Body of pancreas (tissue), 4 donors: ENCODE measurements at regions not wholly inside any gene's neighbourhood (a gene's known extent, or its start where the extent isn't known, plus 50 kb on each side); places are given as distances from the start of the nearest gene placed in this dataset.
"Not testable (repeated sequence)": the region's sequence is repeated elsewhere in the genome, so short reads cannot be mapped to it uniquely, and the experiment has no call there.

Experiments used
- ATAC-seq: fragments of 150-250 bp; one replicate; pipeline ENCODE4 v1.9.1; 2016
- DNase-seq, 4 donors: peaks; one replicate each; pipeline ENCODE4 v3.0.0-alpha.2; 2019
- H3K27ac ChIP-seq, 4 donors: fragments of 200-600 bp; sonication (generic); 1 replicate in 3 of 4; 2 replicates in 1 of 4; pipeline versions ENCODE4 v1.5.1 to v1.6.1; 2016 to 2019; ENCODE audit warnings: mild to moderate bottlenecking in 1 of 4, mixed read lengths in 1 of 4, moderate library complexity in 1 of 4
- H3K27me3 ChIP-seq, 2 donors: fragments of 200-600 bp; sonication (generic); one replicate each; pipeline ENCODE4 v1.6.0; 2016; ENCODE audit warnings: mild to moderate bottlenecking in 1 of 2
- H3K36me3 ChIP-seq, 2 donors: fragments of 200-600 bp; sonication (generic); replicated peaks in 1 of 2; 2 replicates each; pipeline ENCODE4 v1.5.1; 2016; ENCODE audit warnings: low read depth in 2 of 2; ENCODE audit not compliant: insufficient read depth in 1 of 2
- H3K4me1 ChIP-seq: fragments of 200-600 bp; sonication (generic); one replicate; pipeline ENCODE4 v1.6.0; 2016
- H3K4me3 ChIP-seq, 2 donors: fragments of 200-600 bp; sonication (generic); 1 replicate in 1 of 2; 2 replicates in 1 of 2; pipeline ENCODE4 v1.5.1; 2016 to 2019
- H3K9me3 ChIP-seq, 3 donors: fragments of 200-600 bp; sonication (generic); 1 replicate in 2 of 3; 2 replicates in 1 of 3; pipeline ENCODE4 v1.5.1; 2016
- CTCF ChIP-seq, 7 experiments: fragments of 450-650 bp in 4 of 7; fragments of 200-600 bp in 3 of 7; sonication (generic) in 3 of 7; IDR thresholded peaks; one replicate each; pipeline ENCODE4 v1.5.1; 2016 to 2019; ENCODE audit warnings: antibody characterized with exemption in 7 of 7
- POLR2A ChIP-seq, 3 donors: fragments of 450-650 bp; IDR thresholded peaks; one replicate each; pipeline ENCODE4 v1.6.1; 2016; ENCODE audit warnings: antibody characterized with exemption in 3 of 3, mild to moderate bottlenecking in 2 of 3
- WGBS, 2 donors: methylation state at CpG; one replicate each; pipeline ENCODE4 v1.1.5; 2017; 5-methylcytosine and 5-hydroxymethylcytosine counted together
- intact Hi-C: fragments of 100-400 bp; cut with DNase I; formaldehyde crosslinking; loops from one replicate; pipeline ENCODE4 v1.15.1; 2023

GRCh38 chr6:137638926-137639706 is 144.9 kb upstream of the OLIG3 start:
- no peak overlapping the region for H3K4me3 ChIP-seq
- no peaks in the 10 kb centered on the region for H3K36me3 ChIP-seq
- WGBS, 2 donors, result 43 to 55% methylated on average over 3 of the region's 3 CpGs
- H3K27me3 ChIP-seq, result no peaks in the 10 kb centered on the region
- H3K9me3 ChIP-seq, result no peaks in the 10 kb centered on the region
- peaks cover 4% of the 10 kb centered on the region for H3K4me1 ChIP-seq
- H3K27ac ChIP-seq, result no peak overlapping the region
- TF ChIP-seq POLR2A (IDR thresholded peaks at IDR 0.05) (no peak), CTCF (IDR thresholded peaks at IDR 0.05) (no peak)
- ATAC-seq (no peak), DNase-seq (no peak)
- intact Hi-C loops, result loop anchor here (10.0 kb wide), 2 partner anchors 374 to 544 kb away; no protein-coding TSS in a partner anchor

DNA sequence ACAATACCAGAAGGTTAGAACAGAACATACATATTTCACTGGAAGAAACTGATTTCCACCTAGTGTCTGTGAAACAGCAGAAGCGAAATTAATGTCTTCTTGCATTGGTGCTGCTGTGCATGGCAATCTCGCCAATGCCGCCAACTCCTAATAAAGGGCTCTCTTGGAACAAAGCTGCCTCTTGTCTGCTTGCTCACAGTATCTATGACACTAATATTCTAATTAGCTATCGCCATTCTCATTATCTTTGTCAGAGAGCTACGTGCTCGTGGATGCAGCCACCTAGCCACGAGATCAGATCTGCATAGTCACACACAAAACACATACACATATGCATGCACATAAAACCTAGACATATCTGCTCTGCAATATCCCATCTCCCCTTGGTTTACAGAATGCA is 145.9 kb upstream of the OLIG3 start:
- Histone ChIP-seq H3K27ac (no peak overlapping the region), H3K9me3 (no peaks in the 10 kb centered on the region), H3K4me1 (peaks cover 4% of the 10 kb centered on the region), H3K4me3 (no peak overlapping the region), H3K36me3 (no peaks in the 10 kb centered on the region), H3K27me3 (no peaks in the 10 kb centered on the region)
- intact Hi-C loops, result no loop called here
- 72 to 84% methylated on average over 7 of the region's 7 CpGs for WGBS, 2 donors
- ATAC-seq (no peak), DNase-seq (no peak)
- TF ChIP-seq POLR2A (IDR thresholded peaks at IDR 0.05), result no peak
- no peak for TF ChIP-seq CTCF (IDR thresholded peaks at IDR 0.05)

DNA sequence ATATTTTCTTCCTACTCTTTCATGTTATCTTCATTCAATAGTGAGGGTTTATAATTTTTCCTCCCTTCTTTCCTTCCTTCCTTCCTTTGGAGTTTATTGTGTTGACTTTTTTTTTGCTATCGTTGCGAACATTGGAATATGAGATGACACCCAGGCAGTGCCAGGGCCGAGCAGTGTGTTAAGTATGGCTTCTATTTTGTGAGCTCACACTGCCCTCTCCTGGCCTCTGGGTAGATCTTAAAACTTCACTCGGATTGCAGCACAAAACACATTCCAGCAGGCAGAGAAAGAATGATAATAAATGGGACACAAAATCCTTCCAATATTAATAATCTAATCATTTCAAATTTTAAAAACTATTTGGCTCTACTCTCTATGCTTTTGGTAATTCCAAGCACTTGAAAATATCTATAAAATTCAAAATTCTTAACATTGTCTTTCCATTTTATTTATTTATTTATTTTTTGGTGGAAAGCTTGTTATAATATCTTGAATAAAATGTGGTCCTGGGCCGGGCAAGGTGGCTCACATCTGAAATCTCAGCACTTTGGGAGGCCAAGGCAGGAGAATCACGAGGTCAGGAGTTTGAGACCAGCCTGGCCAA is 147.4 kb upstream of the OLIG3 start:
- TF ChIP-seq POLR2A (IDR thresholded peaks at IDR 0.05) (no peak), CTCF (IDR thresholded peaks at IDR 0.05) (peak; percentile 8 to 83 (median 79))
- 3 to 8% methylated on average over 6 of the region's 6 CpGs for WGBS, 2 donors
- ATAC-seq, result peak; percentile 90
- Histone ChIP-seq H3K4me3 (no peak overlapping the region), H3K27me3 (no peaks in the 10 kb centered on the region), H3K27ac (no peak overlapping the region), H3K36me3 (no peaks in the 10 kb centered on the region), H3K4me1 (peaks cover 11% of the 10 kb centered on the region), H3K9me3 (no peaks in the 10 kb centered on the region)
- intact Hi-C loops, result no loop called here
- peak; percentile 75 to 83 (median 78) for DNase-seq

GRCh38 chr6:137643210-137643609 is 149.0 kb upstream of the OLIG3 start:
- DNase-seq, ATAC-seq, intact Hi-C loops, H3K4me3 ChIP-seq, H3K36me3 ChIP-seq, H3K27me3 ChIP-seq, H3K9me3 ChIP-seq, H3K27ac ChIP-seq: not testable (repeated sequence)
- 78 to 81% methylated on average over 4 of the region's 4 CpGs for WGBS, 2 donors
- H3K4me1 ChIP-seq, result peaks cover 28% of the 10 kb centered on the region

GRCh38 chr6:137643644-137644043 is 149.4 kb upstream of the OLIG3 start:
- H3K9me3 ChIP-seq, DNase-seq, H3K27me3 ChIP-seq, H3K4me3 ChIP-seq, intact Hi-C loops, H3K27ac ChIP-seq, ATAC-seq, H3K36me3 ChIP-seq: not testable (repeated sequence)
- peaks cover 32% of the 10 kb centered on the region for H3K4me1 ChIP-seq
- 47% methylated on average over 2 of the region's 2 CpGs for WGBS, 2 donors
